B cell (primary cell): ENCODE measurements at regions not wholly inside any gene's neighbourhood (a gene's known extent, or its start where the extent isn't known, plus 50 kb on each side); places are given as distances from the start of the nearest gene placed in this dataset.

Experiments
- ATAC-seq: fragments of 200-7000 bp; cut with Tn5 transposase; one replicate; pipeline ENCODE4 v1.10.0; 2021; ENCODE audit warnings: low read depth, mild to moderate bottlenecking, moderate number of reproducible peaks, moderate library complexity
- CTCF ChIA-PET: fragments of 350-600 bp; sonication (Branson Sonifier 250); formaldehyde crosslinking; loops from one replicate; lab custom pipeline; 2021; ENCODE audit warnings: antibody characterized with exemption, inconsistent platforms; lab: Charles Lee
- POLR2A ChIA-PET: fragments of 350-600 bp; sonication (Branson Sonifier 250); formaldehyde crosslinking; loops from one replicate; lab custom pipeline; 2021; ENCODE audit warnings: antibody characterized with exemption; lab: Charles Lee
- DNase-seq: peaks from one replicate; pipeline ENCODE4 v3.0.0; 2013
- H2AFZ ChIP-seq: 2 replicates; pipeline ENCODE4 v1.6.1; 2012; ENCODE audit warnings: mild to moderate bottlenecking, low read depth, low read length; ENCODE audit not compliant: insufficient read depth, poor library complexity, severe bottlenecking
- H3K27ac ChIP-seq, 2 donors: 1 replicate in 1 of 2; 2 replicates in 1 of 2; pipeline ENCODE4 v1.5.1; 2012 to 2013; ENCODE audit warnings: low read length in 2 of 2, mild to moderate bottlenecking in 2 of 2, moderate library complexity in 1 of 2
- H3K27me3 ChIP-seq, 4 experiments: fragments of 200-600 bp in 1 of 4; sonication (generic) in 1 of 4; replicated peaks in 1 of 4; 1 replicate in 2 of 4; 2 replicates in 2 of 4; pipeline versions ENCODE4 v1.6.1 to v1.7.0; 2013 to 2016; ENCODE audit warnings: low read length in 3 of 4, mild to moderate bottlenecking in 2 of 4, mixed read lengths in 1 of 4, moderate library complexity in 1 of 4; ENCODE audit not compliant: insufficient read depth in 4 of 4, control insufficient read depth in 3 of 4; ENCODE audit errors: control extremely low read depth in 1 of 4
- H3K36me3 ChIP-seq, 2 experiments: replicated peaks in 1 of 2; 1 replicate in 1 of 2; 2 replicates in 1 of 2; pipeline versions ENCODE4 v1.6.1 to v1.7.1; 2013; ENCODE audit warnings: low read length in 1 of 2; ENCODE audit not compliant: insufficient read depth in 2 of 2, control insufficient read depth in 1 of 2; ENCODE audit errors: control extremely low read depth in 1 of 2, extremely low read depth in 1 of 2
- H3K4me1 ChIP-seq, 2 donors: fragments of 200-600 bp in 1 of 2; sonication (generic) in 1 of 2; 1 replicate in 1 of 2; 2 replicates in 1 of 2; pipeline versions ENCODE4 v1.5.1 to v1.6.1; 2013 to 2017; ENCODE audit warnings: low read length in 2 of 2; ENCODE audit not compliant: control insufficient read depth in 2 of 2, insufficient read depth in 2 of 2
- H3K4me2 ChIP-seq: replicated peaks from 2 replicates; pipeline ENCODE3; 2012; ENCODE audit warnings: mild to moderate bottlenecking, low read depth, low read length; ENCODE audit not compliant: poor library complexity, severe bottlenecking
- H3K4me3 ChIP-seq, 5 experiments: fragments of 200-600 bp in 1 of 5; sonication (generic) in 1 of 5; 1 replicate in 3 of 5; 2 replicates in 2 of 5; pipeline versions ENCODE4 v1.5.1 to v1.7.0; 2011 to 2016; ENCODE audit warnings: low read length in 4 of 5, mild to moderate bottlenecking in 4 of 5, low read depth in 2 of 5, control low read depth in 1 of 5, moderate library complexity in 1 of 5; ENCODE audit not compliant: insufficient read depth in 1 of 5; ENCODE audit errors: control extremely low read depth in 1 of 5, extremely low read depth in 1 of 5
- H3K79me2 ChIP-seq: fragments of 200-600 bp; sonication (generic); one replicate; pipeline ENCODE4 v1.6.0; 2016; ENCODE audit warnings: low read length; ENCODE audit not compliant: control insufficient read depth, insufficient read depth
- H3K9ac ChIP-seq: fragments of 200-600 bp; sonication (generic); 2 replicates; pipeline ENCODE4 v1.6.1; 2017; ENCODE audit warnings: mild to moderate bottlenecking, low read length, moderate library complexity
- H3K9me3 ChIP-seq, 3 donors: one replicate each; pipeline versions ENCODE4 v1.6.1 to v1.7.1; 2013; ENCODE audit warnings: low read length in 2 of 3; ENCODE audit not compliant: control insufficient read depth in 2 of 3, insufficient read depth in 1 of 3; ENCODE audit errors: control extremely low read depth in 1 of 3
- H4K20me1 ChIP-seq: 2 replicates; pipeline ENCODE4 v1.6.0; 2012; ENCODE audit warnings: mild to moderate bottlenecking, low read length; ENCODE audit not compliant: insufficient read depth, control insufficient read depth, poor library complexity, severe bottlenecking
- H3K27ac Mint-ChIP-seq: one replicate; pipeline ENCODE4 v1.8.0; 2021; ENCODE audit warnings: mixed read lengths
- H3K27me3 Mint-ChIP-seq: one replicate; pipeline ENCODE4 v1.8.0; 2021; ENCODE audit warnings: mixed read lengths
- H3K4me1 Mint-ChIP-seq: one replicate; pipeline ENCODE4 v1.8.0; 2021; ENCODE audit warnings: mixed read lengths
- H3K4me3 Mint-ChIP-seq: one replicate; pipeline ENCODE4 v1.8.0; 2021; ENCODE audit warnings: mixed read lengths
- H3K9me3 Mint-ChIP-seq: one replicate; pipeline ENCODE4 v1.8.0; 2022; ENCODE audit warnings: mixed read lengths; ENCODE audit not compliant: insufficient read depth
- CTCF ChIP-seq: fragments of 200-600 bp; IDR thresholded peaks from one replicate; pipeline ENCODE4 v1.8.0; 2022; ENCODE audit warnings: antibody characterized with exemption, mild to moderate bottlenecking
- EZH2 ChIP-seq: IDR thresholded peaks from 2 replicates; pipeline ENCODE4 v1.6.1; 2012; ENCODE audit warnings: borderline replicate concordance, low read depth, mild to moderate bottlenecking, moderate library complexity, low read length; ENCODE audit not compliant: insufficient read depth, poor library complexity, severe bottlenecking
- WGBS: methylation state at CpG from one replicate; pipeline ENCODE4 v1.1.5; 2013; ENCODE audit warnings: missing lambda C conversion rate; ENCODE audit not compliant: insufficient coverage; 5-methylcytosine and 5-hydroxymethylcytosine counted together
- intact Hi-C: fragments of 100-400 bp; cut with micrococcal nuclease; formaldehyde crosslinking; loops from one replicate; pipeline ENCODE4 v1.10.0; 2022

- Histone ChIP-seq H3K4me2 (no peak overlapping the region), H2AFZ (no peak overlapping the region), H3K79me2 (no peaks in the 10 kb centered on the region), H3K4me1 (no peaks in the 10 kb centered on the region), H3K27ac (no peak overlapping the region), H4K20me1 (no peaks in the 10 kb centered on the region), H3K36me3 (no peaks in the 10 kb centered on the region), H3K9me3 (no peaks in the 10 kb centered on the region), H3K4me3 (no peak overlapping the region), H3K9ac (no peak overlapping the region), H3K27me3 (peaks cover 0 to 11% (median 0%) of the 10 kb centered on the region in 4 experiments)
- POLR2A ChIA-PET: no interaction called here
- no peaks in the 10 kb centered on the region for H3K9me3 Mint-ChIP-seq
- no peak overlapping the region for H3K27ac Mint-ChIP-seq
- no peak overlapping the region for H3K4me3 Mint-ChIP-seq
- intact Hi-C loops: no loop called here
- H3K27me3 Mint-ChIP-seq: peaks cover 21% of the 10 kb centered on the region
- TF ChIP-seq CTCF (no peak), EZH2 (no peak)
- 10% methylated on average over 7 of the region's 7 CpGs for WGBS
- CTCF ChIA-PET: interaction anchor here (0.7 to 1.9 kb wide), 3 partner anchors 15 to 445 kb away, joined by 3 to 10 read pairs (median 4); no protein-coding TSS in a partner anchor
- DNase-seq (no peak), ATAC-seq (no peak)
- no peaks in the 10 kb centered on the region for H3K4me1 Mint-ChIP-seq
These were observed 154.0 kb upstream of the GPR12 start for GRCh38 chr13:26914624-26915023.

- Histone ChIP-seq H3K4me1 (no peaks in the 10 kb centered on the region), H4K20me1 (no peaks in the 10 kb centered on the region), H3K4me3 (no peak overlapping the region), H3K79me2 (no peaks in the 10 kb centered on the region), H2AFZ (no peak overlapping the region), H3K36me3 (no peaks in the 10 kb centered on the region), H3K27me3 (peaks cover 0 to 11% (median 0%) of the 10 kb centered on the region in 4 experiments), H3K9ac (no peak overlapping the region), H3K4me2 (no peak overlapping the region), H3K27ac (no peak overlapping the region), H3K9me3 (no peaks in the 10 kb centered on the region)
- intact Hi-C loops: no loop called here
- DNase-seq (no peak), ATAC-seq (no peak)
- Mint-ChIP-seq H3K4me3 (no peak overlapping the region), H3K4me1 (no peaks in the 10 kb centered on the region), H3K9me3 (no peaks in the 10 kb centered on the region), H3K27me3 (peaks cover 21% of the 10 kb centered on the region), H3K27ac (no peak overlapping the region)
- CTCF ChIA-PET: interaction anchor here (0.7 to 1.9 kb wide), 3 partner anchors 16 to 446 kb away, joined by 3 to 10 read pairs (median 4); no protein-coding TSS in a partner anchor
- POLR2A ChIA-PET: no interaction called here
- WGBS: no CpG with 5 or more reads among the region's 3 CpGs
- TF ChIP-seq CTCF (no peak), EZH2 (no peak)
These were observed 153.6 kb upstream of the GPR12 start for GRCh38 chr13:26914148-26914547.
